Stimulated activated CD4-positive, alpha-beta T cell treated with anti-CD3 and anti-CD28 coated beads, Interleukin-15, amount 100 ng/mL, for 24 hours (primary cell): ENCODE measurements at regions not wholly inside any gene's neighbourhood (a gene's known extent, or its start where the extent isn't known, plus 50 kb on each side); places are given as distances from the start of the nearest gene placed in this dataset.
"Not testable (repeated sequence)": the region's sequence is repeated elsewhere in the genome, so short reads cannot be mapped to it uniquely, and the experiment has no call there.

ENCODE experiments used
- DNase-seq: peaks from one replicate; pipeline ENCODE4 v3.0.0-alpha.2; 2020

- DNase-seq = not testable (repeated sequence)
Observed at GRCh38 chr12:19921716-19922115, 446.6 kb upstream of the PDE3A start.

- DNase-seq = no peak
Observed at GRCh38 chr12:19922717-19923116, 445.6 kb upstream of the PDE3A start.

DNA sequence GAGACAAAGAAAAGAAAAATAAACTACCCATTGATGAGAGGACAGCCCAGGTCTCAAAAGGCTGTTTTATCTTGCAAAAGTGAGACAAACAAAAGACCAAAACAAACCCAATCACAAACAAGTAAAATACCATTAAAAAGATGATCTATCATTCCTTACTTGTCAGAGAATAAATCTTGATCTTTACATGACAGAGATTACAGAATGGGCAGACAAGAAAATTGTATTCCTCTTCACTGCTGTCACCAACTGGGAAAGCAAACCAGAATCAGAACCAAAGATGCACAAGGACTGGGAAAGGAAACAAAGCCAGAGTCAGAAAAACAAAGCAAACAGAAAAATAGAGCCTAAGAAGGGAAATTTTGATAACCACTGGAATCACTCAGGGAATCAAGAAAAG is 444.0 kb upstream of the PDE3A start:
- no peak for DNase-seq

GRCh38 chr12:19925841-19926240 is 442.5 kb upstream of the PDE3A start:
- DNase-seq = no peak

DNA sequence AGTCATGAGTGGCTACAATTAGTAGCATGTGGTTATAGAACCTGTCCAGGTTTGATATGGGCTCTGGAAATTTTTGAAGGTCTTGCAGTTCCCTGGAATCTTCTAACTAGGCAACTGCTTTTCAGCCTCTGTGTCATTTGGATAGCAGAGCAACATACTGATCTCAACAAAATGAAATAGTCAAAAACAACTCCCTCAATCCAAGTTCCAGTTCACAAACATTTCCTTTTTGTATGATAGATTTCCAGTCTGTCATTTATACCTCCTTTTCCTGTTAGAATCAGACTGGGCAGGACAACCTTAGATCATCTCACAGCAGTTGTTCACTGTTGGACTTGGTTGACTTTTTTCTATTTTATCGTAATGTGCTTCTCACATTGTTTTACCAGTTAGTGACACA is 442.1 kb upstream of the PDE3A start:
- DNase-seq = no peak

DNA sequence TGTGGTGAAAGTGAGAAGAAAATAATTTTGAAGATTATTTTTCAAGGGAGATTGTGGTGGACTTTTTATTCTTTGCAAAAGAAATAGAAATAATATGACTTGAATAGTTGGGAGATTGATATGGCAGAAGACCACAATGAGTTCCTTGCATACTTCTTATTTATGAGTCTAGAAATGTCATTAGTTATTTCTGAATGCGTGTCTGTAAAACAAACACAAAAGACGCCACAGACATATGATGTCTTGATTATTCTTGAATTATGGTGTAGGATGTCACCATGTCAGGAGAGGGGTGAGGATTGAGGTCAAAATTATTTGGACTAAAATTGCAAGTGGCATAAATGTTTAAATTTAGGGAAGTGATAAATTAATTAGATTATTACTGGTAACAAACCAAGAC is 440.7 kb upstream of the PDE3A start:
- DNase-seq = no peak

- DNase-seq = no peak
Observed at GRCh38 chr12:19932413-19932812, 435.9 kb upstream of the PDE3A start.

- no peak for DNase-seq
Observed at GRCh38 chr12:19933924-19934323, 434.4 kb upstream of the PDE3A start.

GRCh38 chr12:19937161-19937560 is 431.2 kb upstream of the PDE3A start:
- DNase-seq = no peak

- no peak for DNase-seq
Observed at GRCh38 chr12:19938031-19938430, 430.3 kb upstream of the PDE3A start.

GRCh38 chr12:19938491-19938890 is 429.8 kb upstream of the PDE3A start:
- no peak for DNase-seq

DNA sequence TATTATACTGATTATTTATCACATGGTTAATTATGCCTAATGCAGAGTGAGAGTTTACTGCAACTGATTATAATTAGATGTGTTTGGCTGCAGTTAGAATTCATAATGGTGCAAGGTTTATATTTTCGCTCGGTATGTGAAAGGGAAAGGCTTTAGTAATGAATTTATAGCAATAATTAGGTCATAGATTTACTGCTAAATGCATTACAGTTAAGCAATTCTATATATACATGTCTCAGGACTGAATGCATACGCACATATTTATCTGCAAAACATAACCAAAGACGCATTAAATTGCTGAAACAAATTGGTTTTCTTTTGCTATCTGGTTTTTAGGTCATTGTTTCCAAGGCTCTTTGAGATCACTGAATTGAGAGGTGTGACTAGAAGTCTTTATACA is 428.1 kb upstream of the PDE3A start:
- DNase-seq = no peak

DNA sequence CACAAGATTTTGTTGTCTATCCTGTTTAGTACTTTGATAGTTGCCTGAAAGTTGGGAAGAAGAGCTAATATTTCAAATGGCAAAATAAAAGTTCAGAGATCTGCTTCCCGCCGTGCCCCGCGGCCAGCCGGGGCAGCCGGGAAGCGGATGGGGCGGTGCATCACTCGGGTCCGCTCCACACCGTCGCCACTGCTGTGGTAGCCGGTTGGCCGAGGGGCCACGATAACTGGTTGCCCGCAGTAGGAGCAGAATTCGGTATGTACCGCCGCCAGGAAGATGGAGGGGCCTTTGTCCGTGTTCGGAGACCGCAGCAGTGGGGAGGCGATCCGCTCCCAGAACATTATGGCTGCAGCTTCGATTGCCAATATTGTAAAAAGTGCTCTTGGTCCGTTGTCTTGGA is 427.2 kb upstream of the PDE3A start:
- DNase-seq = no peak

- DNase-seq = no peak
Observed at GRCh38 chr12:19945559-19946435, 422.5 kb upstream of the PDE3A start.

GRCh38 chr12:19946550-19946949 is 421.8 kb upstream of the PDE3A start:
- no peak for DNase-seq

DNA sequence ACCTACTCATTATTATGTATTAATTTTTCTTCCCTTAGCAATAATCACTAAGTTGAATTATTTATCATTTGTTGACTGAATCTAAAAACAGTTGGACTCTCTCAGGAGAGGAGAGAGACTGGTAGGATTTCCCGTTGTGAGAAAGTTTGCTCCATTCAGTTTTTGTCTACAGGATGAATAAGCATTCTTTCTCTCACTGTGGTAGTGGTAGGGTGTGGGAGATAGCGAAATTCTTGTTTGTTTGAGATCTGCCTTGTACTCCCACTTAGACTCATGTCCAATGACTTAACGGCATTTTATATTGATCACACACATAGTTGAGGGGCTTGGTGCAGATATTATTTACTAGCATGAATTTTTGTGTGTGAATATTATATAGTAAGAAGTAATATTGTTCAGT is 421.0 kb upstream of the PDE3A start:
- no peak for DNase-seq

DNA sequence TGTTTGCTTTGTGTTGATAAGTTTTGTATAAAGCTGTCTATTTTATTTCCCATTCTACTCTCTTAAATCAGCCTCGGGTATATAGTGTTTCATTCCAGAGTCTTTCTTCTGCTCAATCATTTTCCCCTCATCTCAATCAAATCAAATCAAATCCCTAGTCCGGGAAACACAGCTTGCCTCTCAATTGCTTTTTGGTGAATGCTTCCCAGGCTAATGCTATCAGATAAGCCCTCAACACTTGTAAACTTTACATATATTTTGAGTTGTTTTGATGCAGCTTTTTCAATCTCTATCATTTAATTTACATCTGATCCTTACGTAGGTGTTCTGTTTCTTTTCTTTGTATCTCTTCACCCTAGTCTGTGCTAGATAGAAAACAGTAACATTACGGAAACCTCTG is 416.7 kb upstream of the PDE3A start:
- DNase-seq = no peak

DNA sequence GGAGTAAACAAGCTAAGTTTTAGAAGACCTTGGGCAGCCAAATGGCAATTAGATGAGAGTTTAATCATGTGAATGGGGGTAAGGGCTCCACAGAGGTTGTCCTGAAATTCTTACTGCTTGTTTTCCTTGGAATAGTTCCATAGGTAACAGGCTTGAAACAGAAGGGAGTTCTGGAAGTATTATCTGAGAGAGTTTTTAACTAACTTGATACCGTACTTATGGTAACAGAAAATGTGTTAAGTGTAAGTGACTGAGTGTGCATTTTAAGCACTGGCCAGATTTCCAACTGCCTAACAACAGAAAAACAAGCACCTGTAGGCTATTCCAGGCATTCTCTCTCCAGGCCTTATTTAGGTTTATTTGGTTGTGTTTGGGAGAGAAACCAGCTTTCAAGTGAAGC is 414.6 kb upstream of the PDE3A start:
- DNase-seq = no peak

GRCh38 chr12:19954163-19954562 is 414.2 kb upstream of the PDE3A start:
- DNase-seq = no peak

DNA sequence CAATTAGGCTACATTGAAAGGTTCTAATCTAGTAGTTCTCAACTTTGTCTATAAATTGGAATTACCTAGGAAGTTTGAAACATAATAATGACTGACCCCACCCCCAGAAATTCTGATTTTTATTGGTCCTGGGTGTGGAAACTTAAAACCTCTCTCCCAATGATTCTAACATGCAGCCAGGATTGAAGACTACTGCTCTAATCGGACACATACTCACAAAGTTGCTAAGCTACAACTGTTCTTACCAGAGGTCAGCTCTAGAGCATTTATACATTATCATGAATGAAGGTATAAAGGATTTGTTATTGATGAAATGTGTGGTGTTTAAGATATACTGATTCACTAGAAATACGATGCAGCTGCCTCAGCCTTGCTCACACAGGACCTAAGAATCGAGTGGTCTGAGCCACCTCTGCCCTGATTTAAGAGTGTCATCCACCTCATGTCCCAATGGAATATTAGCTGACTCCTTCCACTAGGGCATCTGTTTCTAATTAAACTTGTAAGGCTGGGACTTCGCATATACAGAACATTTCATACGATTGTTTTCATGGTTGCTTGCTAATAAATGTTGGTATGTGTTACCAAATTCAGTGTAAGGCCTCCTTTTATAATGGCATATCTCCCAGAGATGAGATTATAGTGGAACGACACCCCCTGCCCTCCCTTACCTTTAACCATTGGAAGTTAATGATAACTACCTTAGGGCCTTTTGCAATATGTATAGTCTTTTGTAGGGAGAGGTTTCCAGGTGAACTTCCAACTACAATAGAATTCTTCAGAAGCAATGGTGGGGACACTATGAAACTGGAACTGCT is 410.8 kb upstream of the PDE3A start:
- no peak for DNase-seq

DNA sequence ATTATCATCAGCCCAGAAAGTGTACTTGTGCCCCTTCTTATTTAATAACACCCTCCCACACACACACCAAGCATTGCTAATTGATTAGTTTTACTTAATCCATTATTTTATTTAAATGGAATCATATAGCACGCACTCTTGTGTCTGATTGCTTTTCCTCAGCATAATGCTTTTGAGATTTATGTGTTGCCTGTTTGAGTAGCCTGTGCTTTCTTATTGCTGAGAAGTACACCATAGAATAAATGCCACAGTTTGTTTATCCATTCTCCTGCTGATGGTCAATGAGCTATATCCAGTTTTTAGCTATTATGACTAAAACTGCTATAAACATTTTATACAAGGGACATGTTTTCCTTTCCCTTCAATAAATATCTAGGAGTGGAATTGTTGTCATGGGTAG is 409.9 kb upstream of the PDE3A start:
- no peak for DNase-seq

DNA sequence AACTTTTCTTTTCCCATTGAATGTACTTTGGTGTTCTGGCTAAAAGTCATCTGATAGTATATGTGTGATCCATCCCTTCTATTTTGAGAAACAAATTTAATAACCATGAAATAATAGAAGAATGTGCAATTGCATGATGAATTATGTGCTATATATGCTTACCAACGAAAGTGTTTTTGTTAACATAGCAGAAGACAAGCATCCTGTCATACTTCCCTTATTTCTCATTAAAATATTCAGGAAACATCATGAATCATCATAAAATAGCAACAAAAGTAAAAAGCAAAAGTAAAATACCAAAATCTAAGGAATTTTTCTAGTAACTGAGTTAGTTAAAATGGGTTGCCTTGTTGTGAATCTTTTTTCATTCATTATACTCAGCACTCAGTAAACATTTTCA is 409.0 kb upstream of the PDE3A start:
- no peak for DNase-seq

DNA sequence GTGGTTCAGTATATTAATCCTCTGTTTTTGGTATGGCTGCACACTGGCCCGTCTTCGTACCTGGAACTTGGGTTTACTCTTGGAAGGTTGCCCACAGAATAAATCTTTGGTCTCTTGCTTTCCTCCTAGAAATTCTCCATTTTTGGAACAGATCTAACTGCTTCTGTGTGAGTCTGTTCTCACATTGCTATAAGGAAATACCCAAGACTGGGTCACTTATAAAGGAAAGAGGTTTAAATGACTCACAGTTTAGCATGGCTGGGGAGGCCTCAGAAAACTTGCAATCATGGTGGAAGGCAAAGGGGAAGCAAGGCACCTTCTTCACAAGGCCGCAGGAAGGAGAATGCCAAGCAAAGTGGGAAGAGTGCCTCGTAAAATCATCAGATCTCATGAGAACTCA is 407.8 kb upstream of the PDE3A start:
- no peak for DNase-seq

DNA sequence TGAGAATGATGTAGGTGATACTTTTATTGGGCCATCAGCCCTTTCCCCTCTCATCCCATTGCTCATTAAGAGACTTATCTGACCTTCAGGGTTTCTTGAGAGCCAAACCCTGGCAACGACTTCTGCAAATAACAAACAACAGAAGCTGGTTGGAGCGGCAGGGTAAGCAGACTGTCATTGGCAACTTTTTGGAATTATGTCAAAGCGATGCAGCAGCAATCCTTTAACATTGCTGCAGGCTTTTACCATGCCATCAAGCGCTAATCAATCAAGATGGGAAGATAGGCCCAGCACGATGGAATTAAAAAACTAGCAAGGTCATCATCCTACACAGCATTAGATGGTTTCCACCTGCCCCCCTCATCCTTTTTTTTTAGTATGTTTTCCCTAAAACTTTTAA is 406.1 kb upstream of the PDE3A start:
- DNase-seq = no peak
